CD14-positive monocyte (primary cell): ENCODE measurements at regions not wholly inside any gene's neighbourhood (a gene's known extent, or its start where the extent isn't known, plus 50 kb on each side); places are given as distances from the start of the nearest gene placed in this dataset.

Source experiments
- DNase-seq, 3 donors: peaks; one replicate each; pipeline ENCODE4 v3.0.0-alpha.2; 2011 to 2022
- H2AFZ ChIP-seq: 2 replicates; pipeline ENCODE4 v1.6.0; 2012; ENCODE audit warnings: mild to moderate bottlenecking, low read depth, low read length, inconsistent platforms; ENCODE audit not compliant: insufficient read depth, poor library complexity, severe bottlenecking
- H3K27ac ChIP-seq, 2 donors: 1 replicate in 1 of 2; 2 replicates in 1 of 2; pipeline ENCODE4 v1.5.1; 2012 to 2013; ENCODE audit warnings: low read length in 2 of 2, control low read depth in 1 of 2, inconsistent platforms in 1 of 2, low read depth in 1 of 2, mild to moderate bottlenecking in 1 of 2
- H3K27me3 ChIP-seq, 2 donors: one replicate each; pipeline versions ENCODE4 v1.6.0 to v1.6.1; 2011 to 2013; ENCODE audit warnings: low read length in 2 of 2; ENCODE audit not compliant: control insufficient read depth in 2 of 2, insufficient read depth in 2 of 2
- H3K36me3 ChIP-seq, 2 donors: replicated peaks in 1 of 2; 1 replicate in 1 of 2; 2 replicates in 1 of 2; pipeline versions ENCODE4 v1.5.1 to v1.6.1; 2012 to 2013; ENCODE audit warnings: low read length in 2 of 2, control low read depth in 1 of 2, inconsistent platforms in 1 of 2, mild to moderate bottlenecking in 1 of 2; ENCODE audit not compliant: insufficient read depth in 2 of 2, control insufficient read depth in 1 of 2
- H3K4me1 ChIP-seq, 2 donors: 1 replicate in 1 of 2; 2 replicates in 1 of 2; pipeline versions ENCODE4 v1.5.1 to v1.6.1; 2012 to 2013; ENCODE audit warnings: low read length in 2 of 2, control low read depth in 1 of 2, inconsistent platforms in 1 of 2, mild to moderate bottlenecking in 1 of 2, moderate library complexity in 1 of 2; ENCODE audit not compliant: insufficient read depth in 2 of 2, control insufficient read depth in 1 of 2
- H3K4me2 ChIP-seq: replicated peaks from 2 replicates; pipeline ENCODE3; 2012; ENCODE audit warnings: low read length, moderate library complexity, mild to moderate bottlenecking; ENCODE audit not compliant: poor library complexity, severe bottlenecking; ENCODE audit errors: extremely low read depth
- H3K4me3 ChIP-seq, 3 experiments: fragments of 200-600 bp in 1 of 3; sonication (generic) in 1 of 3; replicated peaks in 1 of 3; 1 replicate in 2 of 3; 2 replicates in 1 of 3; pipeline ENCODE4 v1.5.1; 2011 to 2013; ENCODE audit warnings: low read length in 3 of 3, mild to moderate bottlenecking in 3 of 3, control low read depth in 2 of 3, low read depth in 2 of 3, inconsistent platforms in 1 of 3, moderate library complexity in 1 of 3
- H3K79me2 ChIP-seq: 2 replicates; pipeline ENCODE4 v1.6.0; 2012; ENCODE audit warnings: mild to moderate bottlenecking, control low read depth, inconsistent platforms, low read length, moderate library complexity; ENCODE audit not compliant: insufficient read depth
- H3K9ac ChIP-seq: 2 replicates; pipeline ENCODE4 v1.6.0; 2017; ENCODE audit warnings: low read length, mild to moderate bottlenecking; ENCODE audit not compliant: insufficient read depth, poor library complexity, severe bottlenecking
- H3K9me3 ChIP-seq, 2 donors: replicated peaks in 1 of 2; 1 replicate in 1 of 2; 2 replicates in 1 of 2; pipeline versions ENCODE4 v1.5.1 to v1.6.1; 2012 to 2013; ENCODE audit warnings: low read length in 2 of 2, control low read depth in 1 of 2; ENCODE audit not compliant: control insufficient read depth in 1 of 2, insufficient read depth in 1 of 2
- H4K20me1 ChIP-seq: 2 replicates; pipeline ENCODE4 v1.6.0; 2012; ENCODE audit warnings: mild to moderate bottlenecking, low read length, control low read depth, moderate library complexity; ENCODE audit not compliant: insufficient read depth
- H3K27ac Mint-ChIP-seq, 7 donors: one replicate each; pipeline ENCODE4 v1.8.0; 2020; ENCODE audit warnings: mild to moderate bottlenecking in 7 of 7, mixed read lengths in 7 of 7, moderate library complexity in 6 of 7, inconsistent platforms in 2 of 7
- H3K27me3 Mint-ChIP-seq, 3 donors: one replicate each; pipeline ENCODE4 v1.8.0; 2021 to 2022; ENCODE audit warnings: low read depth in 3 of 3, mild to moderate bottlenecking in 3 of 3, mixed read lengths in 3 of 3, moderate library complexity in 3 of 3, inconsistent platforms in 1 of 3
- H3K36me3 Mint-ChIP-seq, 2 donors: one replicate each; pipeline ENCODE4 v1.8.0; 2020; ENCODE audit warnings: mixed read lengths in 2 of 2, inconsistent platforms in 1 of 2, mild to moderate bottlenecking in 1 of 2
- H3K4me1 Mint-ChIP-seq: one replicate; pipeline ENCODE4 v1.8.0; 2020; ENCODE audit warnings: mild to moderate bottlenecking, mixed read lengths
- H3K4me3 Mint-ChIP-seq, 2 donors: one replicate each; pipeline ENCODE4 v1.8.0; 2020; ENCODE audit warnings: mild to moderate bottlenecking in 2 of 2, mixed read lengths in 2 of 2, moderate library complexity in 1 of 2
- H3K9me3 Mint-ChIP-seq, 7 donors: one replicate each; pipeline ENCODE4 v1.8.0; 2020 to 2022; ENCODE audit warnings: mixed read lengths in 7 of 7, mild to moderate bottlenecking in 6 of 7, moderate library complexity in 6 of 7, inconsistent platforms in 2 of 7
- CTCF ChIP-seq: fragments of 200-600 bp; IDR thresholded peaks from one replicate; pipeline ENCODE4 v1.8.0; 2022; ENCODE audit warnings: antibody characterized with exemption, mild to moderate bottlenecking
- WGBS: methylation state at CpG from one replicate; pipeline ENCODE4 v1.1.5; 2013; ENCODE audit warnings: missing lambda C conversion rate; ENCODE audit not compliant: insufficient coverage; 5-methylcytosine and 5-hydroxymethylcytosine counted together
- intact Hi-C, 2 donors: fragments of 100-400 bp; cut with micrococcal nuclease; formaldehyde crosslinking; loops; one replicate each; pipeline versions ENCODE4 v1.15.0 to v1.15.1; 2023

- Mint-ChIP-seq H3K4me3 (no peak overlapping the region), H3K4me1 (peaks cover 35% of the 10 kb centered on the region), H3K9me3 (peaks cover 0 to 5% (median 1%) of the 10 kb centered on the region in 7 donors), H3K27me3 (peaks cover 5 to 10% (median 6%) of the 10 kb centered on the region in 3 donors), H3K36me3 (peaks cover 0 to 2% of the 10 kb centered on the region in 2 donors), H3K27ac (peak overlapping the region in 1 of 7 donors; percentile 26)
- no peak for DNase-seq
- Histone ChIP-seq H3K79me2 (no peaks in the 10 kb centered on the region), H4K20me1 (no peaks in the 10 kb centered on the region), H3K27ac (no peak overlapping the region), H3K9me3 (no peaks in the 10 kb centered on the region), H2AFZ (no peak overlapping the region), H3K4me2 (no peak overlapping the region), H3K27me3 (no peaks in the 10 kb centered on the region), H3K4me1 (peaks cover 26 to 35% of the 10 kb centered on the region in 2 donors), H3K9ac (no peak overlapping the region), H3K4me3 (no peak overlapping the region), H3K36me3 (no peaks in the 10 kb centered on the region)
- no CpG with 5 or more reads among the region's 1 CpG for WGBS
- TF ChIP-seq CTCF: no peak
- intact Hi-C loops: no loop called here
Observed at GRCh38 chr11:109749476-109749875, 327.5 kb downstream of the C11orf87 start.

- Mint-ChIP-seq H3K27ac (no peak overlapping the region), H3K4me1 (peaks cover 35% of the 10 kb centered on the region), H3K9me3 (peaks cover 0 to 2% (median 0%) of the 10 kb centered on the region in 7 donors), H3K36me3 (peaks cover 0 to 2% of the 10 kb centered on the region in 2 donors), H3K4me3 (no peak overlapping the region), H3K27me3 (peaks cover 3 to 8% (median 5%) of the 10 kb centered on the region in 3 donors)
- Histone ChIP-seq H3K9ac (no peak overlapping the region), H3K27me3 (no peaks in the 10 kb centered on the region), H3K4me2 (no peak overlapping the region), H3K9me3 (no peaks in the 10 kb centered on the region), H3K4me1 (peaks cover 26 to 35% of the 10 kb centered on the region in 2 donors), H3K4me3 (no peak overlapping the region), H4K20me1 (no peaks in the 10 kb centered on the region), H3K36me3 (no peaks in the 10 kb centered on the region), H3K27ac (no peak overlapping the region), H2AFZ (no peak overlapping the region), H3K79me2 (no peaks in the 10 kb centered on the region)
- intact Hi-C loops: no loop called here
- 100% methylated on average over 1 of the region's 2 CpGs for whole genome bisulfite sequencing
- TF ChIP-seq CTCF: no peak
- no peak for DNase-seq
Observed at GRCh38 chr11:109750964-109751363, 329.0 kb downstream of the C11orf87 start.
